ENCODE measurements at regions not wholly inside any gene's neighbourhood (a gene's known extent, or its start where the extent isn't known, plus 50 kb on each side); places are given as distances from the start of the nearest gene placed in this dataset.

- no peak overlapping the region for H3K27ac Mint-ChIP-seq
- DNase-seq (ENCODE audit: low spot score) (no peak), ATAC-seq (no peak)
- H3K9me3 Mint-ChIP-seq: no peaks in the 10 kb centered on the region
- TF ChIP-seq AR (CRISPR knock-in tag; IDR thresholded peaks at IDR 0.05): no peak
- TF ChIP-seq ZNF232 (CRISPR knock-in tag; IDR thresholded peaks at IDR 0.05): no peak
- no peak for TF ChIP-seq NFYB (CRISPR knock-in tag; conservative IDR thresholded peaks at IDR 0.05; ENCODE audit: low read depth)
- no peak for TF ChIP-seq SMAD3 (CRISPR knock-in tag; IDR thresholded peaks at IDR 0.05; ENCODE audit: borderline replicate concordance)
- TF ChIP-seq PRRX2 (CRISPR knock-in tag; IDR thresholded peaks at IDR 0.05): no peak
- no peak for TF ChIP-seq SOX15 (CRISPR knock-in tag; IDR thresholded peaks at IDR 0.05)
- ChIA-PET CTCF (no interaction called here), POLR2A (no interaction called here)
- H3K36me3 Mint-ChIP-seq: no peaks in the 10 kb centered on the region
- H3K4me3 Mint-ChIP-seq: no peak overlapping the region
- no peaks in the 10 kb centered on the region for H3K4me1 Mint-ChIP-seq
- H3K27me3 Mint-ChIP-seq (ENCODE audit: low read depth): no peaks in the 10 kb centered on the region
Observed at GRCh38 chr1:191002768-191003167, 525.1 kb upstream of the BRINP3 start.

GRCh38 chr1:191016765-191017164 lies 539.1 kb upstream of the BRINP3 start:
- Mint-ChIP-seq H3K36me3 (no peaks in the 10 kb centered on the region), H3K27me3 (ENCODE audit: low read depth) (no peaks in the 10 kb centered on the region), H3K9me3 (peaks cover 5% of the 10 kb centered on the region; the same call in 1 of the 2 replicates), H3K4me1 (peaks cover 6% of the 10 kb centered on the region), H3K27ac (no peak overlapping the region), H3K4me3 (no peak overlapping the region)
- TF ChIP-seq FOXJ3 (CRISPR knock-in tag; IDR thresholded peaks at IDR 0.05; ENCODE audit: borderline replicate concordance): no peak
- no peak for TF ChIP-seq GTF2I (CRISPR knock-in tag; conservative IDR thresholded peaks at IDR 0.05)
- TF ChIP-seq RORB (CRISPR knock-in tag; IDR thresholded peaks at IDR 0.05): no peak
- TF ChIP-seq, protein P1, sequence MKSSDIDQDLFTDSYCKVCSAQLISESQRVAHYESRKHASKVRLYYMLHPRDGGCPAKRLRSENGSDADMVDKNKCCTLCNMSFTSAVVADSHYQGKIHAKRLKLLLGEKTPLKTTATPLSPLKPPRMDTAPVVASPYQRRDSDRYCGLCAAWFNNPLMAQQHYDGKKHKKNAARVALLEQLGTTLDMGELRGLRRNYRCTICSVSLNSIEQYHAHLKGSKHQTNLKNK (CRISPR knock-in tag; IDR thresholded peaks at IDR 0.05): no peak
- TF ChIP-seq KAT7 (CRISPR knock-in tag; IDR thresholded peaks at IDR 0.05; ENCODE audit: borderline replicate concordance): no peak
- no peak for TF ChIP-seq EMX1 (CRISPR knock-in tag; IDR thresholded peaks at IDR 0.05)
- TF ChIP-seq NFYB (CRISPR knock-in tag; conservative IDR thresholded peaks at IDR 0.05; ENCODE audit: low read depth): no peak
- TF ChIP-seq, protein P2, sequence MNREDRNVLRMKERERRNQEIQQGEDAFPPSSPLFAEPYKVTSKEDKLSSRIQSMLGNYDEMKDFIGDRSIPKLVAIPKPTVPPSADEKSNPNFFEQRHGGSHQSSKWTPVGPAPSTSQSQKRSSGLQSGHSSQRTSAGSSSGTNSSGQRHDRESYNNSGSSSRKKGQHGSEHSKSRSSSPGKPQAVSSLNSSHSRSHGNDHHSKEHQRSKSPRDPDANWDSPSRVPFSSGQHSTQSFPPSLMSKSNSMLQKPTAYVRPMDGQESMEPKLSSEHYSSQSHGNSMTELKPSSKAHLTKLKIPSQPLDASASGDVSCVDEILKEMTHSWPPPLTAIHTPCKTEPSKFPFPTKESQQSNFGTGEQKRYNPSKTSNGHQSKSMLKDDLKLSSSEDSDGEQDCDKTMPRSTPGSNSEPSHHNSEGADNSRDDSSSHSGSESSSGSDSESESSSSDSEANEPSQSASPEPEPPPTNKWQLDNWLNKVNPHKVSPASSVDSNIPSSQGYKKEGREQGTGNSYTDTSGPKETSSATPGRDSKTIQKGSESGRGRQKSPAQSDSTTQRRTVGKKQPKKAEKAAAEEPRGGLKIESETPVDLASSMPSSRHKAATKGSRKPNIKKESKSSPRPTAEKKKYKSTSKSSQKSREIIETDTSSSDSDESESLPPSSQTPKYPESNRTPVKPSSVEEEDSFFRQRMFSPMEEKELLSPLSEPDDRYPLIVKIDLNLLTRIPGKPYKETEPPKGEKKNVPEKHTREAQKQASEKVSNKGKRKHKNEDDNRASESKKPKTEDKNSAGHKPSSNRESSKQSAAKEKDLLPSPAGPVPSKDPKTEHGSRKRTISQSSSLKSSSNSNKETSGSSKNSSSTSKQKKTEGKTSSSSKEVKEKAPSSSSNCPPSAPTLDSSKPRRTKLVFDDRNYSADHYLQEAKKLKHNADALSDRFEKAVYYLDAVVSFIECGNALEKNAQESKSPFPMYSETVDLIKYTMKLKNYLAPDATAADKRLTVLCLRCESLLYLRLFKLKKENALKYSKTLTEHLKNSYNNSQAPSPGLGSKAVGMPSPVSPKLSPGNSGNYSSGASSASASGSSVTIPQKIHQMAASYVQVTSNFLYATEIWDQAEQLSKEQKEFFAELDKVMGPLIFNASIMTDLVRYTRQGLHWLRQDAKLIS (CRISPR knock-in tag; IDR thresholded peaks at IDR 0.05; ENCODE audit: borderline replicate concordance): no peak
- no peak for TF ChIP-seq RELA (CRISPR knock-in tag; IDR thresholded peaks at IDR 0.05; ENCODE audit: borderline replicate concordance)
- no peak for TF ChIP-seq ESRRA (CRISPR knock-in tag; IDR thresholded peaks at IDR 0.05; ENCODE audit: borderline replicate concordance)
- TF ChIP-seq, protein P3, sequence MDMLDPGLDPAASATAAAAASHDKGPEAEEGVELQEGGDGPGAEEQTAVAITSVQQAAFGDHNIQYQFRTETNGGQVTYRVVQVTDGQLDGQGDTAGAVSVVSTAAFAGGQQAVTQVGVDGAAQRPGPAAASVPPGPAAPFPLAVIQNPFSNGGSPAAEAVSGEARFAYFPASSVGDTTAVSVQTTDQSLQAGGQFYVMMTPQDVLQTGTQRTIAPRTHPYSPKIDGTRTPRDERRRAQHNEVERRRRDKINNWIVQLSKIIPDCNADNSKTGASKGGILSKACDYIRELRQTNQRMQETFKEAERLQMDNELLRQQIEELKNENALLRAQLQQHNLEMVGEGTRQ (CRISPR knock-in tag; IDR thresholded peaks at IDR 0.05): no peak
- no peak for ATAC-seq
- CTCF ChIA-PET: no interaction called here
- DNase-seq (ENCODE audit: low spot score): no peak
- POLR2A ChIA-PET: no interaction called here

- CTCF ChIA-PET: no interaction called here
- TF ChIP-seq MXD4 (CRISPR knock-in tag; IDR thresholded peaks at IDR 0.05; ENCODE audit: borderline replicate concordance) (no peak), GRHL2 (CRISPR knock-in tag; IDR thresholded peaks at IDR 0.05; ENCODE audit: insufficient replicate concordance, severe bottlenecking) (no peak), ZNF219 (CRISPR knock-in tag; IDR thresholded peaks at IDR 0.05; ENCODE audit: borderline replicate concordance) (no peak)
- TF ChIP-seq, protein P4, sequence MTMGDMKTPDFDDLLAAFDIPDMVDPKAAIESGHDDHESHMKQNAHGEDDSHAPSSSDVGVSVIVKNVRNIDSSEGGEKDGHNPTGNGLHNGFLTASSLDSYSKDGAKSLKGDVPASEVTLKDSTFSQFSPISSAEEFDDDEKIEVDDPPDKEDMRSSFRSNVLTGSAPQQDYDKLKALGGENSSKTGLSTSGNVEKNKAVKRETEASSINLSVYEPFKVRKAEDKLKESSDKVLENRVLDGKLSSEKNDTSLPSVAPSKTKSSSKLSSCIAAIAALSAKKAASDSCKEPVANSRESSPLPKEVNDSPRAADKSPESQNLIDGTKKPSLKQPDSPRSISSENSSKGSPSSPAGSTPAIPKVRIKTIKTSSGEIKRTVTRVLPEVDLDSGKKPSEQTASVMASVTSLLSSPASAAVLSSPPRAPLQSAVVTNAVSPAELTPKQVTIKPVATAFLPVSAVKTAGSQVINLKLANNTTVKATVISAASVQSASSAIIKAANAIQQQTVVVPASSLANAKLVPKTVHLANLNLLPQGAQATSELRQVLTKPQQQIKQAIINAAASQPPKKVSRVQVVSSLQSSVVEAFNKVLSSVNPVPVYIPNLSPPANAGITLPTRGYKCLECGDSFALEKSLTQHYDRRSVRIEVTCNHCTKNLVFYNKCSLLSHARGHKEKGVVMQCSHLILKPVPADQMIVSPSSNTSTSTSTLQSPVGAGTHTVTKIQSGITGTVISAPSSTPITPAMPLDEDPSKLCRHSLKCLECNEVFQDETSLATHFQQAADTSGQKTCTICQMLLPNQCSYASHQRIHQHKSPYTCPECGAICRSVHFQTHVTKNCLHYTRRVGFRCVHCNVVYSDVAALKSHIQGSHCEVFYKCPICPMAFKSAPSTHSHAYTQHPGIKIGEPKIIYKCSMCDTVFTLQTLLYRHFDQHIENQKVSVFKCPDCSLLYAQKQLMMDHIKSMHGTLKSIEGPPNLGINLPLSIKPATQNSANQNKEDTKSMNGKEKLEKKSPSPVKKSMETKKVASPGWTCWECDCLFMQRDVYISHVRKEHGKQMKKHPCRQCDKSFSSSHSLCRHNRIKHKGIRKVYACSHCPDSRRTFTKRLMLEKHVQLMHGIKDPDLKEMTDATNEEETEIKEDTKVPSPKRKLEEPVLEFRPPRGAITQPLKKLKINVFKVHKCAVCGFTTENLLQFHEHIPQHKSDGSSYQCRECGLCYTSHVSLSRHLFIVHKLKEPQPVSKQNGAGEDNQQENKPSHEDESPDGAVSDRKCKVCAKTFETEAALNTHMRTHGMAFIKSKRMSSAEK (CRISPR knock-in tag; IDR thresholded peaks at IDR 0.05; ENCODE audit: borderline replicate concordance): no peak
Observed at GRCh38 chr1:191022856-191023255, 545.2 kb upstream of the BRINP3 start.

More at GRCh38 chr1:191022856-191023255, 545.2 kb upstream of the BRINP3 start:
- DNase-seq (ENCODE audit: low spot score) (no peak), ATAC-seq (no peak)
- H3K4me3 Mint-ChIP-seq: no peak overlapping the region
- POLR2A ChIA-PET: no interaction called here
- no peak overlapping the region for H3K27ac Mint-ChIP-seq
- H3K4me1 Mint-ChIP-seq: no peaks in the 10 kb centered on the region
- no peaks in the 10 kb centered on the region for H3K27me3 Mint-ChIP-seq (ENCODE audit: low read depth)
- no peaks in the 10 kb centered on the region for H3K36me3 Mint-ChIP-seq
- H3K9me3 Mint-ChIP-seq: peaks cover 16% of the 10 kb centered on the region
